Activated T-cell treated with anti-CD3 and anti-CD28 coated beads, Interleukin-2, amount 50 U/mL, for 24 hours (primary cell): ENCODE measurements at regions not wholly inside any gene's neighbourhood (a gene's known extent, or its start where the extent isn't known, plus 50 kb on each side); places are given as distances from the start of the nearest gene placed in this dataset.

Experiments
- DNase-seq: peaks from one replicate; pipeline ENCODE4 v3.0.0-alpha.2; 2020
- H3K27ac Mint-ChIP-seq: 2 replicates; pipeline ENCODE4 v1.8.0; 2020; ENCODE audit warnings: mild to moderate bottlenecking, mixed read lengths
- H3K27me3 Mint-ChIP-seq: 2 replicates; pipeline ENCODE4 v1.8.0; 2020; ENCODE audit warnings: mixed read lengths
- H3K36me3 Mint-ChIP-seq: 2 replicates; pipeline ENCODE4 v1.8.0; 2020; ENCODE audit warnings: low read depth, mixed read lengths
- H3K4me1 Mint-ChIP-seq: 2 replicates; pipeline ENCODE4 v1.8.0; 2020; ENCODE audit warnings: low read depth, mixed read lengths
- H3K4me3 Mint-ChIP-seq: 2 replicates; pipeline ENCODE4 v1.8.0; 2020; ENCODE audit warnings: mild to moderate bottlenecking, moderate library complexity, mixed read lengths
- H3K9me3 Mint-ChIP-seq: 2 replicates; pipeline ENCODE4 v1.8.0; 2020; ENCODE audit warnings: mixed read lengths

GRCh38 chr13:100859861-100860260, 185.3 kb upstream of the TMTC4 start:
- no peak overlapping the region for H3K27ac Mint-ChIP-seq
- H3K36me3 Mint-ChIP-seq: no peaks in the 10 kb centered on the region
- peaks cover 11% of the 10 kb centered on the region for H3K27me3 Mint-ChIP-seq
- no peak for DNase-seq
- H3K9me3 Mint-ChIP-seq: peaks cover 2% of the 10 kb centered on the region
- no peaks in the 10 kb centered on the region for H3K4me1 Mint-ChIP-seq
- H3K4me3 Mint-ChIP-seq: no peak overlapping the region

DNA sequence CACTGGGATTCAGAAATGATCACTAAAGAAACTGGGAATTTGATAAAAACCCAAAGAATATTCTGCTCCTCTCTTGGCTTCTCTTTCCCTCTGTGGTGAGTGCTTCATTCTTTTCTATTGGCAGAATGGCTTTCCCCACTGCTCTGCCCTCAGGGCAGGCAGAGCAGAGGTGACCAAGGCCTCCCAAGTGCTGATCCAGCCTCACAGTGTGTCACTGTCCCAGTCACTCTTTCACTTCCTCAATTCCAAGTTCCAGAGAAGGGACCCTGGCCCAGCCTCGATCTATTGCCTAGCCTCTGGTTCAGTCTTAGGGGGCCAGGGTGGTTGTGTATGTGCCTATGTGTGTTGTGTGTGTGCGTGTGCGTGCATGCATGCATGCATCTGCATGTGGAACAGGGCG, 180.6 kb upstream of the TMTC4 start:
- Mint-ChIP-seq H3K9me3 (no peaks in the 10 kb centered on the region), H3K4me1 (no peaks in the 10 kb centered on the region), H3K27ac (no peak overlapping the region), H3K4me3 (no peak overlapping the region), H3K27me3 (peaks cover 9% of the 10 kb centered on the region), H3K36me3 (no peaks in the 10 kb centered on the region)
- DNase-seq: no peak

- no peaks in the 10 kb centered on the region for H3K36me3 Mint-ChIP-seq
- no peak overlapping the region for H3K27ac Mint-ChIP-seq
- no peak overlapping the region for H3K4me3 Mint-ChIP-seq
- no peaks in the 10 kb centered on the region for H3K4me1 Mint-ChIP-seq
- peaks cover 9% of the 10 kb centered on the region for H3K27me3 Mint-ChIP-seq
- no peak for DNase-seq
- H3K9me3 Mint-ChIP-seq: no peaks in the 10 kb centered on the region
Observed at GRCh38 chr13:100854006-100854405, 179.4 kb upstream of the TMTC4 start.

DNA sequence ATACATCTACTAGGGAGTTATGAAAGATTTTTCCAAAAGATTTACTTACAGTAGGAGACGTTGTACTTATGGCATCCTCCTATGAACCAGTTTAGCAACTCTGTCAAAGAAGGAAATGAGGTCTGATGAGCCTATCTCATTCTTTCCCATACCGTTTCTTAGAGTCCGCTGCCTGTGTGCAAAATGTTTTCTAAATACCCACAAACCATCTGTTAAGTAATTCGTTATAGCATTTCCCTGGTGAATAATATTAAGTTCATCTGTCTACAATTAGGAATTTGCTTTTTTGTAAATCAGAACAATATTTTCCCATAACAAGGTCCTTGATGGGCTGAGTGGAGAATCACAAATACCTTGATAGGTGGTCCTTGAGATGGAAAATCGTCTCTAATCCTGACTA, 178.8 kb upstream of the TMTC4 start:
- no peaks in the 10 kb centered on the region for H3K36me3 Mint-ChIP-seq

DNA sequence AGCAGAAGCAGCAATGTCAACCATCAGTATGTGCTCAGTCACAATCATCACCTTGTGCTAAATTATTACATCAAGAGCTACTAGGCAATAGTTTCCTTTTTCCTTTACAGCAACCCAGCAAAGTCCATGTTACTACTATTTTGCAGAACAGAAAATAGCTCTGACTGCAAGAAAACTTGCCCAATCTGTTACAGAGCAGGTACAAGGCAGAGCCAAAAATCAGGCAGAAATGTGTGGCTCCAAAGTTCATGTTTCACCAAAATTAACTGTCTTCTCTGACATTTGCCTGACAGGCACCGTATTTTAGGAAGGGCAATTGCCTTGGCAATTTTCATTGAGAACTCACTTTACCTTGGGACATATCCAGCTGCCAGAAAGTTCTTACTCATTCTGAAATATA, 177.6 kb upstream of the TMTC4 start:
- no peaks in the 10 kb centered on the region for H3K36me3 Mint-ChIP-seq
- H3K4me1 Mint-ChIP-seq: no peaks in the 10 kb centered on the region
- H3K27me3 Mint-ChIP-seq: peaks cover 9% of the 10 kb centered on the region
- no peak for DNase-seq
- H3K9me3 Mint-ChIP-seq: no peaks in the 10 kb centered on the region
- H3K4me3 Mint-ChIP-seq: no peak overlapping the region
- H3K27ac Mint-ChIP-seq: no peak overlapping the region

More for the DNA sequence above, 178.8 kb upstream of the TMTC4 start:
- H3K9me3 Mint-ChIP-seq: no peaks in the 10 kb centered on the region
- H3K4me1 Mint-ChIP-seq: no peaks in the 10 kb centered on the region
- H3K27me3 Mint-ChIP-seq: peaks cover 9% of the 10 kb centered on the region
- H3K4me3 Mint-ChIP-seq: no peak overlapping the region
- DNase-seq: no peak
- no peak overlapping the region for H3K27ac Mint-ChIP-seq

DNA sequence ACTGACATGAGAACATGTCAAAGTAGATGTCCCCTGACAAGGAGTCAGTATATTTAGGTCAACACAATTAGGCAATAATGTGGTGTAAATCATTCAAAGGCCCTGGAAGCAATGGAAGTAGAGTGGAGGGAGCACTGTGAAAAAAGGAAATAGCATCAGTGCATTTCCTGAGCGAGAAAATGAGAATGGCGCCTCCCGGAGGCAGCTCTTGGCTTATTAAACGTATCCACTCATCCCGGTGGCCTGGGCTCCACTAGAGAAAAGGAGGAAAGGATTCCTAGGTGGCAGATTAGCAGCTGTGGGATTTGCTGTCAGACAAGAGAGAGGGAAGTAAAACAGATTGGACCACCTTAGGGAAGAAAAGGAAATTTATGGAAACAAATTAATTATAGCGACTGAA, 173.7 kb upstream of the TMTC4 start:
- H3K4me3 Mint-ChIP-seq: no peak overlapping the region
- no peak overlapping the region for H3K27ac Mint-ChIP-seq
- no peaks in the 10 kb centered on the region for H3K4me1 Mint-ChIP-seq
- peaks cover 2% of the 10 kb centered on the region for H3K27me3 Mint-ChIP-seq
- no peaks in the 10 kb centered on the region for H3K36me3 Mint-ChIP-seq
- DNase-seq: no peak
- H3K9me3 Mint-ChIP-seq: no peaks in the 10 kb centered on the region

GRCh38 chr13:100845128-100845757, 170.6 kb upstream of the TMTC4 start:
- Mint-ChIP-seq H3K27ac (no peak overlapping the region), H3K4me3 (no peak overlapping the region), H3K36me3 (no peaks in the 10 kb centered on the region), H3K4me1 (no peaks in the 10 kb centered on the region), H3K27me3 (peaks cover 5% of the 10 kb centered on the region), H3K9me3 (no peaks in the 10 kb centered on the region)
- DNase-seq: no peak

DNA sequence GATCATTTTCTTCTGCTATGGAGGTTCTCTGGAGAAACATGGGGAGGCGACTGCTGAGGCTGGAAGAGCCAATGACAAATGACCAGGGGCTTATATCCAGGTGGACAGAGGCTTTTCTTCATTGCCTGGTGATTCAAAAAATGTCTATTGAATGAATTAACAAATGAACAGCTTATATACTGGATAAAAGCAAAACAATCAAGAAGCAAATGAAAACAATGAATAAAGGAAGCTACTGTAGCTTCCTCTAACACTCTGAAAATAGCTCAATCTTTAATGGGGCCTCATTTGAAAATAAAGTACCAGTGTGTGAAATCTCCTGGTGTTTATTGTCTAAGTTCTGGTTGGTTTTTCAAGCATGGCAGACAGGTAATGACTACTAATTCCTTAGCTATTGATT, 167.5 kb upstream of the TMTC4 start:
- Mint-ChIP-seq H3K4me3 (no peak overlapping the region), H3K4me1 (no peaks in the 10 kb centered on the region), H3K9me3 (no peaks in the 10 kb centered on the region), H3K27me3 (peaks cover 5% of the 10 kb centered on the region), H3K27ac (no peak overlapping the region), H3K36me3 (no peaks in the 10 kb centered on the region)
- DNase-seq: no peak

DNA sequence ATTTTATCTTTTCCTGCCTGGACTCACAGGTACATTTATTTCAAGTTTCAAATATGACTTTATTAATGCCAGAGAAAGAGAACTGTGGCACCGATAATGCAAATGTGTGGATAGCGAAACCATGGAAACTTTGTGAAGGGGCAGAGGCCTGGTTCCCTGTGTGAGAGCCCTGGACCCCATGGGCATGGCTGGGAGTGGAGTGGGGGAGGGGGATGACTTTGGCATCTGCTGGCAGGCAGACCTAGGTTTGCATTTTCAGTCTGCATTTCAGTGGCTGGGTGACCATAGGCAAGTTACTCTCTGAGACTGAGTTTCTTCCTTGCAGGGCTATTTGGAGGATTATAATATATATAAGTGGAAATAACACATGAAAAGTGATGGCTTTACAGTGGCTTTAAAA, 163.8 kb upstream of the TMTC4 start:
- no peaks in the 10 kb centered on the region for H3K36me3 Mint-ChIP-seq

DNA sequence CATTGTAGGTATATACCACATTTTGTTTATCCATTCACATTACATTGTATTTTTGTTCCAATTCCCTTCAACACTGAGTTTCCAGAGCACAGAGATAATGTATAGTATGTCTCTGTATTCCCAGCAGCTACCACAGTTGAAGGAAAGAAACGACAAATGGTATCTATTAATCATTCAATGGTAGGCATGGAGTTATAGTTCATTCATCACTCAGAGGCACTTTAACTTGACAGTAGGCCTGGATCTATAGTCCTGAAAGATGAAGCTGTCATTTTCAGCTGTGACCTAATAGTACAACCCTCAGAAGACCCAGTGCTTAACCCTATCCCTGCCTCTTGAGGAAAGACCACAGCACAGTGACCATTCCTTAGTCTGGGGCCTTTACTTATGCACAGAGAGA, 163.0 kb upstream of the TMTC4 start:
- H3K9me3 Mint-ChIP-seq: no peaks in the 10 kb centered on the region
- no peaks in the 10 kb centered on the region for H3K4me1 Mint-ChIP-seq
- no peak for DNase-seq
- H3K27ac Mint-ChIP-seq: no peak overlapping the region
- peaks cover 4% of the 10 kb centered on the region for H3K27me3 Mint-ChIP-seq
- no peaks in the 10 kb centered on the region for H3K36me3 Mint-ChIP-seq
- H3K4me3 Mint-ChIP-seq: no peak overlapping the region

More for the DNA sequence above, 163.8 kb upstream of the TMTC4 start:
- Mint-ChIP-seq H3K4me3 (no peak overlapping the region), H3K27me3 (peaks cover 7% of the 10 kb centered on the region), H3K4me1 (no peaks in the 10 kb centered on the region), H3K27ac (no peak overlapping the region), H3K9me3 (no peaks in the 10 kb centered on the region)
- no peak for DNase-seq

- H3K4me1 Mint-ChIP-seq: no peaks in the 10 kb centered on the region
- H3K27ac Mint-ChIP-seq: no peak overlapping the region
- H3K9me3 Mint-ChIP-seq: peaks cover under 1% of the 10 kb centered on the region
- H3K27me3 Mint-ChIP-seq: peaks cover 4% of the 10 kb centered on the region
- no peak for DNase-seq
- H3K4me3 Mint-ChIP-seq: no peak overlapping the region
- no peaks in the 10 kb centered on the region for H3K36me3 Mint-ChIP-seq
Observed at GRCh38 chr13:100836711-100837110, 162.1 kb upstream of the TMTC4 start.

- Mint-ChIP-seq H3K4me1 (no peaks in the 10 kb centered on the region), H3K27me3 (peaks cover 4% of the 10 kb centered on the region), H3K4me3 (no peak overlapping the region), H3K36me3 (no peaks in the 10 kb centered on the region), H3K9me3 (peaks cover 4% of the 10 kb centered on the region), H3K27ac (no peak overlapping the region)
- no peak for DNase-seq
Observed at GRCh38 chr13:100835695-100836094, 161.1 kb upstream of the TMTC4 start.

GRCh38 chr13:100833427-100833826, 158.8 kb upstream of the TMTC4 start:
- DNase-seq: no peak
- Mint-ChIP-seq H3K27me3 (peaks cover 8% of the 10 kb centered on the region), H3K9me3 (peaks cover 4% of the 10 kb centered on the region), H3K4me3 (no peak overlapping the region), H3K4me1 (no peaks in the 10 kb centered on the region), H3K36me3 (no peaks in the 10 kb centered on the region), H3K27ac (no peak overlapping the region)

DNA sequence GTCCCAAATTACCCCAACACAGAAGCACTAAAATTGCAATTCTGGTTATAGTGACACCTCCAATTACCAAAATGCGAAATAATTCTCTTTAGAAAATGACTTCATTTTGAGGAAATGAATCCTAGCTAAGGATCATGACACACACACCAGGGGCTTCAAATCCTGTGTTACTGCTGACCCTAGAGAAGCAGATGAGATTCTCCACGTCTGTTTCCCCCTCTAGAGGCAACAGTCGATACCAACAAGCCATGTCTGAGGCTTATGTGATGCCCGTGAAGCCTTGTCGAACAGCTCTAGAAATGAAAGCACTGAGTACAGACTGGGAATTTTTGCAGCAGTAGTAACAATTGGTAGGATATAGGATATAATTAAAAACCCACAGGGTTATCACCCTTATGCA, 153.6 kb upstream of the TMTC4 start:
- Mint-ChIP-seq H3K4me3 (no peak overlapping the region), H3K9me3 (peaks cover 4% of the 10 kb centered on the region)

GRCh38 chr13:100827489-100828176, 153.0 kb upstream of the TMTC4 start:
- Mint-ChIP-seq H3K36me3 (no peaks in the 10 kb centered on the region), H3K4me3 (no peak overlapping the region), H3K27me3 (peaks cover 11% of the 10 kb centered on the region), H3K4me1 (no peaks in the 10 kb centered on the region), H3K27ac (no peak overlapping the region), H3K9me3 (peaks cover 4% of the 10 kb centered on the region)
- DNase-seq: no peak

More for the DNA sequence above, 153.6 kb upstream of the TMTC4 start:
- no peaks in the 10 kb centered on the region for H3K36me3 Mint-ChIP-seq
- DNase-seq: no peak
- H3K4me1 Mint-ChIP-seq: no peaks in the 10 kb centered on the region
- H3K27me3 Mint-ChIP-seq: peaks cover 10% of the 10 kb centered on the region
- no peak overlapping the region for H3K27ac Mint-ChIP-seq
